Central memory CD8-positive, alpha-beta T cell (primary cell): ENCODE measurements at regions not wholly inside any gene's neighbourhood (a gene's known extent, or its start where the extent isn't known, plus 50 kb on each side); places are given as distances from the start of the nearest gene placed in this dataset.

Source experiments
- ATAC-seq: fragments of 150-1000 bp; cut with Tn5 transposase; replicated peaks from 2 replicates; pipeline ENCODE4 v1.10.0; 2022; ENCODE audit warnings: mild to moderate bottlenecking, moderate FRiP score, moderate number of reproducible peaks; ENCODE audit not compliant: poor library complexity, severe bottlenecking; ENCODE audit errors: extremely low read depth
- DNase-seq, 2 donors: peaks; one replicate each; pipeline ENCODE4 v3.0.0; 2021; ENCODE audit warnings: low spot score in 2 of 2
- H3K27ac Mint-ChIP-seq: one replicate; pipeline ENCODE4 v1.8.0; 2022; ENCODE audit warnings: low read depth, mild to moderate bottlenecking, moderate library complexity, mixed read lengths
- H3K27me3 Mint-ChIP-seq: one replicate; pipeline ENCODE4 v1.8.0; 2022; ENCODE audit warnings: mixed read lengths
- H3K36me3 Mint-ChIP-seq: one replicate; pipeline ENCODE4 v1.8.0; 2022; ENCODE audit warnings: mild to moderate bottlenecking, moderate library complexity, mixed read lengths; ENCODE audit not compliant: insufficient read depth
- H3K4me1 Mint-ChIP-seq: one replicate; pipeline ENCODE4 v1.8.0; 2022; ENCODE audit warnings: mixed read lengths
- H3K4me3 Mint-ChIP-seq: one replicate; pipeline ENCODE4 v1.8.0; 2022; ENCODE audit warnings: mild to moderate bottlenecking, moderate library complexity, mixed read lengths
- H3K9me3 Mint-ChIP-seq: one replicate; pipeline ENCODE4 v1.8.0; 2022; ENCODE audit warnings: mixed read lengths

- Mint-ChIP-seq H3K27ac (no peak overlapping the region), H3K9me3 (no peaks in the 10 kb centered on the region), H3K36me3 (no peaks in the 10 kb centered on the region), H3K27me3 (peaks cover 11% of the 10 kb centered on the region), H3K4me3 (no peak overlapping the region), H3K4me1 (no peaks in the 10 kb centered on the region)
- DNase-seq = no peak
- ATAC-seq = no peak
These were observed 278.5 kb downstream of the FBXO15 start for GRCh38 chr18:73869182-73869581.

- Mint-ChIP-seq H3K27me3 (peaks cover 4% of the 10 kb centered on the region), H3K4me1 (no peaks in the 10 kb centered on the region), H3K36me3 (peaks cover 5% of the 10 kb centered on the region), H3K9me3 (no peaks in the 10 kb centered on the region), H3K4me3 (no peak overlapping the region), H3K27ac (no peak overlapping the region)
- ATAC-seq = no peak
- DNase-seq = no peak
These were observed 285.9 kb downstream of the FBXO15 start for GRCh38 chr18:73861771-73862170.

GRCh38 chr18:73859837-73860397 is 287.7 kb downstream of the FBXO15 start:
- Mint-ChIP-seq H3K4me1 (no peaks in the 10 kb centered on the region), H3K27me3 (no peaks in the 10 kb centered on the region), H3K36me3 (peaks cover 5% of the 10 kb centered on the region), H3K9me3 (no peaks in the 10 kb centered on the region), H3K4me3 (no peak overlapping the region), H3K27ac (no peak overlapping the region)
- DNase-seq = no peak
- ATAC-seq = no peak

GRCh38 chr18:73852789-73853549 is 294.7 kb downstream of the FBXO15 start:
- H3K9me3 Mint-ChIP-seq = no peaks in the 10 kb centered on the region
- H3K4me3 Mint-ChIP-seq = no peak overlapping the region
- no peaks in the 10 kb centered on the region for H3K36me3 Mint-ChIP-seq
- ATAC-seq (no peak), DNase-seq (no peak)
- no peaks in the 10 kb centered on the region for H3K27me3 Mint-ChIP-seq
- H3K27ac Mint-ChIP-seq = no peak overlapping the region
- H3K4me1 Mint-ChIP-seq = no peaks in the 10 kb centered on the region

- H3K27ac Mint-ChIP-seq = no peak overlapping the region
- no peak overlapping the region for H3K4me3 Mint-ChIP-seq
- no peak for ATAC-seq
- H3K36me3 Mint-ChIP-seq = no peaks in the 10 kb centered on the region
- H3K4me1 Mint-ChIP-seq = no peaks in the 10 kb centered on the region
- no peak for DNase-seq
- H3K27me3 Mint-ChIP-seq = no peaks in the 10 kb centered on the region
- H3K9me3 Mint-ChIP-seq = no peaks in the 10 kb centered on the region
These were observed 296.9 kb downstream of the FBXO15 start for GRCh38 chr18:73850782-73851181.

GRCh38 chr18:73848656-73849055 is 299.0 kb downstream of the FBXO15 start:
- Mint-ChIP-seq H3K36me3 (no peaks in the 10 kb centered on the region), H3K4me1 (no peaks in the 10 kb centered on the region), H3K4me3 (no peak overlapping the region), H3K27me3 (peaks cover 10% of the 10 kb centered on the region), H3K27ac (no peak overlapping the region), H3K9me3 (no peaks in the 10 kb centered on the region)
- DNase-seq = no peak
- no peak for ATAC-seq

GRCh38 chr18:73843455-73843854 is 304.2 kb downstream of the FBXO15 start:
- Mint-ChIP-seq H3K36me3 (peaks cover 2% of the 10 kb centered on the region), H3K9me3 (no peaks in the 10 kb centered on the region)

GRCh38 chr18:73842795-73843394 is 304.7 kb downstream of the FBXO15 start:
- no peak for DNase-seq
- Mint-ChIP-seq H3K4me3 (peak overlapping the region; percentile 42), H3K27me3 (peaks cover 11% of the 10 kb centered on the region), H3K27ac (no peak overlapping the region), H3K9me3 (no peaks in the 10 kb centered on the region), H3K4me1 (peaks cover 5% of the 10 kb centered on the region), H3K36me3 (peaks cover 2% of the 10 kb centered on the region)
- no peak for ATAC-seq

More at GRCh38 chr18:73843455-73843854, 304.2 kb downstream of the FBXO15 start:
- ATAC-seq (no peak), DNase-seq (no peak)
- no peak overlapping the region for H3K4me3 Mint-ChIP-seq
- H3K27me3 Mint-ChIP-seq = peaks cover 11% of the 10 kb centered on the region
- no peak overlapping the region for H3K27ac Mint-ChIP-seq
- H3K4me1 Mint-ChIP-seq = peaks cover 5% of the 10 kb centered on the region

- H3K9me3 Mint-ChIP-seq = no peaks in the 10 kb centered on the region
- no peak overlapping the region for H3K4me3 Mint-ChIP-seq
- peaks cover 2% of the 10 kb centered on the region for H3K36me3 Mint-ChIP-seq
- peaks cover 5% of the 10 kb centered on the region for H3K4me1 Mint-ChIP-seq
- ATAC-seq = no peak
- DNase-seq = no peak
- peaks cover 11% of the 10 kb centered on the region for H3K27me3 Mint-ChIP-seq
- no peak overlapping the region for H3K27ac Mint-ChIP-seq
These were observed 306.0 kb downstream of the FBXO15 start for GRCh38 chr18:73841661-73842060.

GRCh38 chr18:73840319-73840945 is 307.2 kb downstream of the FBXO15 start:
- H3K4me1 Mint-ChIP-seq = peaks cover 5% of the 10 kb centered on the region
- H3K36me3 Mint-ChIP-seq = peaks cover 2% of the 10 kb centered on the region
- no peak overlapping the region for H3K27ac Mint-ChIP-seq
- peaks cover 11% of the 10 kb centered on the region for H3K27me3 Mint-ChIP-seq
- no peak overlapping the region for H3K4me3 Mint-ChIP-seq
- no peak for ATAC-seq
- no peaks in the 10 kb centered on the region for H3K9me3 Mint-ChIP-seq
- DNase-seq = no peak

- no peak for DNase-seq
- Mint-ChIP-seq H3K36me3 (peaks cover 2% of the 10 kb centered on the region), H3K4me3 (no peak overlapping the region), H3K27ac (no peak overlapping the region), H3K4me1 (peaks cover 5% of the 10 kb centered on the region), H3K9me3 (no peaks in the 10 kb centered on the region), H3K27me3 (peaks cover 9% of the 10 kb centered on the region)
- ATAC-seq = no peak
These were observed 308.2 kb downstream of the FBXO15 start for GRCh38 chr18:73839441-73839840.

- no peak for DNase-seq
- Mint-ChIP-seq H3K4me1 (peaks cover 5% of the 10 kb centered on the region), H3K27ac (no peak overlapping the region), H3K36me3 (peaks cover 4% of the 10 kb centered on the region), H3K4me3 (no peak overlapping the region), H3K27me3 (no peaks in the 10 kb centered on the region), H3K9me3 (no peaks in the 10 kb centered on the region)
- ATAC-seq = no peak
These were observed 309.5 kb downstream of the FBXO15 start for GRCh38 chr18:73838107-73838506.
